Epidermal melanocyte (primary cell): ENCODE measurements at regions not wholly inside any gene's neighbourhood (a gene's known extent, or its start where the extent isn't known, plus 50 kb on each side); places are given as distances from the start of the nearest gene placed in this dataset.
"Not testable (repeated sequence)": the region's sequence is repeated elsewhere in the genome, so short reads cannot be mapped to it uniquely, and the experiment has no call there.

Experiments
- DNase-seq: peaks from one replicate; pipeline ENCODE4 v3.0.0; 2011; ENCODE audit warnings: low spot score; ENCODE audit not compliant: insufficient read length

- DNase-seq = peak; percentile 7
These were observed 79.4 kb downstream of the IGLL1 start for GRCh38 chr22:23500508-23501260.

- peak; percentile 7 for DNase-seq
These were observed 80.1 kb downstream of the IGLL1 start for GRCh38 chr22:23499845-23500500.

- peak; percentile 5 for DNase-seq
These were observed 81.0 kb downstream of the IGLL1 start for GRCh38 chr22:23498811-23499798.

GRCh38 chr22:23497889-23498288 lies 82.2 kb downstream of the IGLL1 start:
- DNase-seq = not testable (repeated sequence)

- DNase-seq = peak; percentile 4
These were observed 82.8 kb downstream of the IGLL1 start for GRCh38 chr22:23497016-23497885.

GRCh38 chr22:23496445-23496833 lies 83.7 kb downstream of the IGLL1 start:
- no peak for DNase-seq

GRCh38 chr22:23495614-23496444 lies 84.3 kb downstream of the IGLL1 start:
- no peak for DNase-seq

- DNase-seq = no peak
These were observed 85.2 kb downstream of the IGLL1 start for GRCh38 chr22:23494930-23495266.

GRCh38 chr22:23485490-23485889 lies 94.6 kb downstream of the IGLL1 start:
- no peak for DNase-seq

GRCh38 chr22:23484651-23485050 lies 95.4 kb downstream of the IGLL1 start:
- no peak for DNase-seq

GRCh38 chr22:23481369-23481768 lies 98.7 kb downstream of the IGLL1 start:
- DNase-seq = no peak

GRCh38 chr22:23478175-23478574 lies 101.9 kb downstream of the IGLL1 start:
- no peak for DNase-seq

GRCh38 chr22:23474531-23474930 lies 105.6 kb downstream of the IGLL1 start:
- not testable (repeated sequence) for DNase-seq

- no peak for DNase-seq
These were observed 106.2 kb downstream of the IGLL1 start for GRCh38 chr22:23473901-23474300.

- not testable (repeated sequence) for DNase-seq
These were observed 107.7 kb downstream of the IGLL1 start for GRCh38 chr22:23472376-23472775.

- DNase-seq = no peak
These were observed 108.4 kb downstream of the IGLL1 start for GRCh38 chr22:23471698-23472097.

GRCh38 chr22:23470811-23471389 lies 109.2 kb downstream of the IGLL1 start:
- DNase-seq = no peak

- no peak for DNase-seq
These were observed 112.3 kb downstream of the IGLL1 start for GRCh38 chr22:23467721-23468294.

- no peak for DNase-seq
These were observed 113.7 kb downstream of the IGLL1 start for GRCh38 chr22:23466351-23466750.
